ENCODE measurements at regions not wholly inside any gene's neighbourhood (a gene's known extent, or its start where the extent isn't known, plus 50 kb on each side); places are given as distances from the start of the nearest gene placed in this dataset.
A peak's percentile ranks its signal among the peaks of the same experiment; 100 is the strongest.
"Not testable (repeated sequence)": the region's sequence is repeated elsewhere in the genome, so short reads cannot be mapped to it uniquely, and the experiment has no call there.

GRCh38 chr12:74349925-74350324, 187.7 kb upstream of the ATXN7L3B start:
- intact Hi-C loops (cut with DNase I) = no loop called here
- DNase-seq = no peak

GRCh38 chr12:74365178-74365964, 172.3 kb upstream of the ATXN7L3B start:
- peak in 19 of 42 donors; percentile 11 to 64 (median 27) for DNase-seq
- intact Hi-C loops (cut with DNase I) = no loop called here

GRCh38 chr12:74370608-74371216, 166.9 kb upstream of the ATXN7L3B start:
- intact Hi-C loops (cut with DNase I) = no loop called here
- DNase-seq = no peak

- no peak for DNase-seq
These were observed 158.5 kb upstream of the ATXN7L3B start for GRCh38 chr12:74379114-74379513.

GRCh38 chr12:74381958-74382357, 155.7 kb upstream of the ATXN7L3B start:
- DNase-seq = no peak
- intact Hi-C loops (cut with DNase I) = no loop called here

More at GRCh38 chr12:74379114-74379513, 158.5 kb upstream of the ATXN7L3B start:
- intact Hi-C loops (cut with DNase I) = no loop called here

GRCh38 chr12:74382983-74383382, 154.7 kb upstream of the ATXN7L3B start:
- intact Hi-C loops (cut with DNase I) = no loop called here
- no peak for DNase-seq

GRCh38 chr12:74391283-74391682, 146.4 kb upstream of the ATXN7L3B start:
- intact Hi-C loops (cut with DNase I) = no loop called here
- DNase-seq = no peak

GRCh38 chr12:74393272-74393671, 144.4 kb upstream of the ATXN7L3B start:
- intact Hi-C loops (cut with DNase I) = no loop called here
- DNase-seq = no peak

GRCh38 chr12:74394647-74395046, 143.0 kb upstream of the ATXN7L3B start:
- no peak for DNase-seq
- intact Hi-C loops (cut with DNase I) = no loop called here

GRCh38 chr12:74401035-74401434, 136.6 kb upstream of the ATXN7L3B start:
- no peak for DNase-seq
- intact Hi-C loops (cut with DNase I) = no loop called here

GRCh38 chr12:74401966-74402365, 135.7 kb upstream of the ATXN7L3B start:
- intact Hi-C loops (cut with DNase I) = no loop called here
- DNase-seq = peak in 1 of 42 donors; percentile 29

GRCh38 chr12:74403221-74403470, 134.5 kb upstream of the ATXN7L3B start:
- intact Hi-C loops (cut with DNase I); DNase-seq: not testable (repeated sequence)

GRCh38 chr12:74408601-74409166, 129.0 kb upstream of the ATXN7L3B start:
- DNase-seq = no peak
- intact Hi-C loops (cut with DNase I) = no loop called here

GRCh38 chr12:74412606-74413230, 124.9 kb upstream of the ATXN7L3B start:
- no peak for DNase-seq
- intact Hi-C loops (cut with DNase I) = no loop called here

- intact Hi-C loops (cut with DNase I) = loop anchor here (5.0 kb wide), 1 partner anchor 303 kb away; no protein-coding TSS in a partner anchor
These were observed 122.0 kb upstream of the ATXN7L3B start for GRCh38 chr12:74415633-74416032.

GRCh38 chr12:74418573-74418972, 119.1 kb upstream of the ATXN7L3B start:
- no peak for DNase-seq
- intact Hi-C loops (cut with DNase I) = loop anchor here (5.0 kb wide), 1 partner anchor 306 kb away; no protein-coding TSS in a partner anchor

More at GRCh38 chr12:74415633-74416032, 122.0 kb upstream of the ATXN7L3B start:
- DNase-seq = peak in 12 of 42 donors; percentile 20 to 63 (median 34)

GRCh38 chr12:74424778-74425177, 112.9 kb upstream of the ATXN7L3B start:
- peak in 7 of 42 donors; percentile 6 to 55 (median 24) for DNase-seq
- intact Hi-C loops (cut with DNase I) = no loop called here

- no peak for DNase-seq
- intact Hi-C loops (cut with DNase I) = no loop called here
These were observed 111.5 kb upstream of the ATXN7L3B start for GRCh38 chr12:74426091-74426490.

GRCh38 chr12:74429535-74429934, 108.1 kb upstream of the ATXN7L3B start:
- intact Hi-C loops (cut with DNase I) = no loop called here
- no peak for DNase-seq

GRCh38 chr12:74431801-74432200, 105.8 kb upstream of the ATXN7L3B start:
- intact Hi-C loops (cut with DNase I) = no loop called here
- DNase-seq = no peak
